Stimulated activated CD8-positive, alpha-beta memory T cell treated with anti-CD3 and anti-CD28 coated beads, Interleukin-2, amount 100 ng/mL, for 48 hours (primary cell): ENCODE measurements at regions not wholly inside any gene's neighbourhood (a gene's known extent, or its start where the extent isn't known, plus 50 kb on each side); places are given as distances from the start of the nearest gene placed in this dataset.
"Not testable (repeated sequence)": the region's sequence is repeated elsewhere in the genome, so short reads cannot be mapped to it uniquely, and the experiment has no call there.

Source experiments
- DNase-seq, 2 donors: peaks; one replicate each; pipeline ENCODE4 v3.0.0-alpha.2; 2020; ENCODE audit warnings: low read depth in 2 of 2

GRCh38 chr12:89781946-89782550 lies 73.4 kb upstream of the ATP2B1 start:
- DNase-seq, result no peak

GRCh38 chr12:89781156-89781555 lies 72.5 kb upstream of the ATP2B1 start:
- DNase-seq, result no peak

- DNase-seq, result no peak
These were observed 70.5 kb upstream of the ATP2B1 start for GRCh38 chr12:89779090-89779489.

GRCh38 chr12:89777733-89778379 lies 69.2 kb upstream of the ATP2B1 start:
- no peak for DNase-seq

- no peak for DNase-seq
These were observed 67.3 kb upstream of the ATP2B1 start for GRCh38 chr12:89775986-89776365.

GRCh38 chr12:89775063-89775985 lies 66.7 kb upstream of the ATP2B1 start:
- no peak for DNase-seq

GRCh38 chr12:89774645-89775044 lies 66.0 kb upstream of the ATP2B1 start:
- no peak for DNase-seq

GRCh38 chr12:89770391-89770790 lies 61.8 kb upstream of the ATP2B1 start:
- no peak for DNase-seq

GRCh38 chr12:89769483-89769818 lies 60.8 kb upstream of the ATP2B1 start:
- no peak for DNase-seq

- DNase-seq, result no peak
These were observed 60.2 kb upstream of the ATP2B1 start for GRCh38 chr12:89768586-89769482.

- no peak for DNase-seq
These were observed 57.6 kb upstream of the ATP2B1 start for GRCh38 chr12:89765959-89766824.

GRCh38 chr12:89764164-89764563 lies 55.5 kb upstream of the ATP2B1 start:
- DNase-seq, result not testable (repeated sequence)

- no peak for DNase-seq
These were observed 54.0 kb upstream of the ATP2B1 start for GRCh38 chr12:89762498-89763170.

GRCh38 chr12:89760783-89761182 lies 52.1 kb upstream of the ATP2B1 start:
- no peak for DNase-seq
